Stimulated activated naive B cell treated with anti-CD40 and anti-IgM and Interleukin-4, amounts not matched to agents 10 μg/mL and 1 μg/mL and 100 μg/mL, for 72 hours (primary cell): ENCODE measurements at regions not wholly inside any gene's neighbourhood (a gene's known extent, or its start where the extent isn't known, plus 50 kb on each side); places are given as distances from the start of the nearest gene placed in this dataset.

Source experiments
- ATAC-seq, 2 donors: fragments of 150-1000 bp; cut with Tn5 transposase; replicated peaks; 2 replicates each; pipeline ENCODE4 v1.10.0; 2021; ENCODE audit warnings: moderate library complexity in 1 of 2
- DNase-seq: peaks from one replicate; pipeline ENCODE4 v3.0.0; 2021
- H3K27ac Mint-ChIP-seq: one replicate; pipeline ENCODE4 v1.8.0; 2022; ENCODE audit warnings: mild to moderate bottlenecking, mixed read lengths
- H3K27me3 Mint-ChIP-seq, 2 donors: one replicate each; pipeline ENCODE4 v1.8.0; 2022; ENCODE audit warnings: mixed read lengths in 2 of 2
- H3K36me3 Mint-ChIP-seq, 2 donors: one replicate each; pipeline ENCODE4 v1.8.0; 2022; ENCODE audit warnings: mixed read lengths in 2 of 2, mild to moderate bottlenecking in 1 of 2
- H3K4me1 Mint-ChIP-seq, 2 donors: one replicate each; pipeline ENCODE4 v1.8.0; 2022; ENCODE audit warnings: mixed read lengths in 2 of 2, mild to moderate bottlenecking in 1 of 2
- H3K4me3 Mint-ChIP-seq, 2 donors: one replicate each; pipeline ENCODE4 v1.8.0; 2022; ENCODE audit warnings: mild to moderate bottlenecking in 2 of 2, mixed read lengths in 2 of 2, moderate library complexity in 1 of 2
- H3K9me3 Mint-ChIP-seq, 2 donors: one replicate each; pipeline ENCODE4 v1.8.0; 2022; ENCODE audit warnings: mixed read lengths in 2 of 2, mild to moderate bottlenecking in 1 of 2

GRCh38 chrX:14193547-14193946 is 163.9 kb upstream of the GEMIN8 start:
- Mint-ChIP-seq H3K27ac (no peak overlapping the region), H3K27me3 (no peaks in the 10 kb centered on the region), H3K9me3 (peaks cover 1 to 15% of the 10 kb centered on the region in 2 donors), H3K36me3 (no peaks in the 10 kb centered on the region), H3K4me1 (no peaks in the 10 kb centered on the region), H3K4me3 (no peak overlapping the region)
- ATAC-seq (no peak), DNase-seq (no peak)

- Mint-ChIP-seq H3K4me3 (no peak overlapping the region), H3K27ac (no peak overlapping the region), H3K9me3 (peaks cover 0 to under 1% of the 10 kb centered on the region in 2 donors), H3K4me1 (no peaks in the 10 kb centered on the region), H3K36me3 (no peaks in the 10 kb centered on the region), H3K27me3 (peaks cover 0 to 6% of the 10 kb centered on the region in 2 donors)
- DNase-seq = no peak
- ATAC-seq = no peak
Measured at GRCh38 chrX:14173873-14174272, 144.2 kb upstream of the GEMIN8 start.

GRCh38 chrX:14164828-14165227 is 135.1 kb upstream of the GEMIN8 start:
- Mint-ChIP-seq H3K4me1 (no peaks in the 10 kb centered on the region), H3K36me3 (no peaks in the 10 kb centered on the region), H3K9me3 (peaks cover 3 to 8% of the 10 kb centered on the region in 2 donors), H3K4me3 (no peak overlapping the region), H3K27me3 (peaks cover 0 to 6% of the 10 kb centered on the region in 2 donors), H3K27ac (no peak overlapping the region)
- DNase-seq = no peak
- no peak for ATAC-seq

- H3K4me3 Mint-ChIP-seq = no peak overlapping the region
- no peaks in the 10 kb centered on the region for H3K4me1 Mint-ChIP-seq
Measured at GRCh38 chrX:14125462-14125861, 95.8 kb upstream of the GEMIN8 start.

GRCh38 chrX:14124562-14124961 is 94.9 kb upstream of the GEMIN8 start:
- H3K9me3 Mint-ChIP-seq = no peaks in the 10 kb centered on the region
- DNase-seq (no peak), ATAC-seq (no peak)
- H3K36me3 Mint-ChIP-seq = no peaks in the 10 kb centered on the region
- H3K27me3 Mint-ChIP-seq = peaks cover 5 to 6% of the 10 kb centered on the region in 2 donors
- H3K4me1 Mint-ChIP-seq = no peaks in the 10 kb centered on the region
- H3K4me3 Mint-ChIP-seq = no peak overlapping the region
- no peak overlapping the region for H3K27ac Mint-ChIP-seq

More at GRCh38 chrX:14125462-14125861, 95.8 kb upstream of the GEMIN8 start:
- Mint-ChIP-seq H3K27ac (no peak overlapping the region), H3K36me3 (no peaks in the 10 kb centered on the region), H3K9me3 (no peaks in the 10 kb centered on the region), H3K27me3 (peaks cover 5 to 6% of the 10 kb centered on the region in 2 donors)
- DNase-seq (no peak), ATAC-seq (no peak)

GRCh38 chrX:14095702-14096101 is 66.0 kb upstream of the GEMIN8 start:
- Mint-ChIP-seq H3K9me3 (no peaks in the 10 kb centered on the region), H3K27me3 (peaks cover 0 to 13% of the 10 kb centered on the region in 2 donors), H3K36me3 (no peaks in the 10 kb centered on the region), H3K4me1 (no peaks in the 10 kb centered on the region), H3K4me3 (no peak overlapping the region), H3K27ac (no peak overlapping the region)
- ATAC-seq = peak; percentile 54 to 73
- DNase-seq = peak; percentile 27

- no peaks in the 10 kb centered on the region for H3K9me3 Mint-ChIP-seq
- no peaks in the 10 kb centered on the region for H3K36me3 Mint-ChIP-seq
- no peak overlapping the region for H3K27ac Mint-ChIP-seq
- ATAC-seq = no peak
- no peaks in the 10 kb centered on the region for H3K4me1 Mint-ChIP-seq
- no peak for DNase-seq
- H3K4me3 Mint-ChIP-seq = no peak overlapping the region
- peaks cover 0 to 10% of the 10 kb centered on the region in 2 donors for H3K27me3 Mint-ChIP-seq
Measured at GRCh38 chrX:14094191-14094590, 64.5 kb upstream of the GEMIN8 start.

- Mint-ChIP-seq H3K27me3 (peaks cover 5 to 15% of the 10 kb centered on the region in 2 donors), H3K4me1 (no peaks in the 10 kb centered on the region), H3K9me3 (no peaks in the 10 kb centered on the region), H3K4me3 (no peak overlapping the region), H3K36me3 (no peaks in the 10 kb centered on the region), H3K27ac (no peak overlapping the region)
- no peak for ATAC-seq
- DNase-seq = no peak
Measured at GRCh38 chrX:14084466-14084865, 54.8 kb upstream of the GEMIN8 start.

- Mint-ChIP-seq H3K4me1 (no peaks in the 10 kb centered on the region), H3K27ac (no peak overlapping the region), H3K27me3 (peaks cover 7 to 18% of the 10 kb centered on the region in 2 donors), H3K4me3 (no peak overlapping the region), H3K36me3 (no peaks in the 10 kb centered on the region), H3K9me3 (no peaks in the 10 kb centered on the region)
- ATAC-seq (no peak), DNase-seq (no peak)
Measured at GRCh38 chrX:14083783-14084182, 54.1 kb upstream of the GEMIN8 start.

GRCh38 chrX:14079891-14080430 is 50.3 kb upstream of the GEMIN8 start:
- no peak overlapping the region for H3K27ac Mint-ChIP-seq
- H3K4me3 Mint-ChIP-seq = no peak overlapping the region
- H3K9me3 Mint-ChIP-seq = no peaks in the 10 kb centered on the region
- H3K4me1 Mint-ChIP-seq = no peaks in the 10 kb centered on the region
- peaks cover 6 to 13% of the 10 kb centered on the region in 2 donors for H3K27me3 Mint-ChIP-seq
- ATAC-seq (no peak), DNase-seq (no peak)
- H3K36me3 Mint-ChIP-seq = no peaks in the 10 kb centered on the region
